ENCODE measurements at regions not wholly inside any gene's neighbourhood (a gene's known extent, or its start where the extent isn't known, plus 50 kb on each side); places are given as distances from the start of the nearest gene placed in this dataset.

GRCh38 chr20:60892095-60892813 lies 359.8 kb upstream of the CDH4 start:
- DNase-seq = no peak

- DNase-seq = no peak
Observed at GRCh38 chr20:60894091-60894490, 358.0 kb upstream of the CDH4 start.

GRCh38 chr20:60895363-60896079 lies 356.5 kb upstream of the CDH4 start:
- DNase-seq = no peak

GRCh38 chr20:60897976-60898375 lies 354.1 kb upstream of the CDH4 start:
- no peak for DNase-seq

GRCh38 chr20:60899320-60899719 lies 352.7 kb upstream of the CDH4 start:
- DNase-seq = no peak

GRCh38 chr20:60900618-60901017 lies 351.4 kb upstream of the CDH4 start:
- DNase-seq = no peak

GRCh38 chr20:60901831-60902230 lies 350.2 kb upstream of the CDH4 start:
- no peak for DNase-seq

- DNase-seq = no peak
Observed at GRCh38 chr20:60903325-60903971, 348.6 kb upstream of the CDH4 start.

GRCh38 chr20:60904730-60905129 lies 347.3 kb upstream of the CDH4 start:
- no peak for DNase-seq

- no peak for DNase-seq
Observed at GRCh38 chr20:60905919-60906318, 346.1 kb upstream of the CDH4 start.

- DNase-seq = no peak
Observed at GRCh38 chr20:60906555-60906954, 345.5 kb upstream of the CDH4 start.

GRCh38 chr20:60913298-60913697 lies 338.8 kb upstream of the CDH4 start:
- DNase-seq = no peak

- no peak for DNase-seq
Observed at GRCh38 chr20:60921022-60921622, 330.9 kb upstream of the CDH4 start.

- DNase-seq = no peak
Observed at GRCh38 chr20:60926831-60927230, 325.2 kb upstream of the CDH4 start.

- DNase-seq = no peak
Observed at GRCh38 chr20:60928341-60928740, 323.7 kb upstream of the CDH4 start.

- no peak for DNase-seq
Observed at GRCh38 chr20:60930023-60930790, 321.9 kb upstream of the CDH4 start.

- DNase-seq = no peak
Observed at GRCh38 chr20:60931696-60932095, 320.4 kb upstream of the CDH4 start.

GRCh38 chr20:60934724-60935123 lies 317.3 kb upstream of the CDH4 start:
- no peak for DNase-seq

- no peak for DNase-seq
Observed at GRCh38 chr20:60935971-60936370, 316.1 kb upstream of the CDH4 start.

- no peak for DNase-seq
Observed at GRCh38 chr20:60937585-60937984, 314.5 kb upstream of the CDH4 start.

- no peak for DNase-seq
Observed at GRCh38 chr20:60941379-60941778, 310.7 kb upstream of the CDH4 start.

GRCh38 chr20:60947819-60948218 lies 304.2 kb upstream of the CDH4 start:
- DNase-seq = no peak

- no peak for DNase-seq
Observed at GRCh38 chr20:60948224-60948623, 303.8 kb upstream of the CDH4 start.
